Type B pancreatic cell (in vitro differentiated cells): ENCODE measurements at regions not wholly inside any gene's neighbourhood (a gene's known extent, or its start where the extent isn't known, plus 50 kb on each side); places are given as distances from the start of the nearest gene placed in this dataset.

Experiments used
- DNase-seq: peaks from one replicate; pipeline ENCODE4 v3.0.0; 2021; ENCODE audit warnings: mixed read lengths; ENCODE audit not compliant: unreplicated experiment; ENCODE audit errors: extremely low spot score
- H3K27ac Mint-ChIP-seq: 2 replicates; pipeline ENCODE4 v1.8.0; 2021; ENCODE audit warnings: mild to moderate bottlenecking, mixed read lengths
- H3K27me3 Mint-ChIP-seq: 2 replicates; pipeline ENCODE4 v1.8.0; 2021; ENCODE audit warnings: mixed read lengths
- H3K36me3 Mint-ChIP-seq: 2 replicates; pipeline ENCODE4 v1.8.0; 2021; ENCODE audit warnings: mixed read lengths
- H3K4me1 Mint-ChIP-seq: one replicate; pipeline ENCODE4 v1.8.0; 2021; ENCODE audit warnings: mixed read lengths; ENCODE audit not compliant: unreplicated experiment
- H3K4me3 Mint-ChIP-seq: 2 replicates; pipeline ENCODE4 v1.8.0; 2021; ENCODE audit warnings: mild to moderate bottlenecking, mixed read lengths
- H3K9me3 Mint-ChIP-seq: 2 replicates; pipeline ENCODE4 v1.8.0; 2021; ENCODE audit warnings: mixed read lengths
- TF ChIP-seq, protein P1 (sequence below): fragments of 200-600 bp; sonication (generic); conservative IDR thresholded peaks from 2 replicates; pipeline ENCODE4 v1.5.0; 2021; ENCODE audit warnings: antibody characterized with exemption, mild to moderate bottlenecking

DNA sequence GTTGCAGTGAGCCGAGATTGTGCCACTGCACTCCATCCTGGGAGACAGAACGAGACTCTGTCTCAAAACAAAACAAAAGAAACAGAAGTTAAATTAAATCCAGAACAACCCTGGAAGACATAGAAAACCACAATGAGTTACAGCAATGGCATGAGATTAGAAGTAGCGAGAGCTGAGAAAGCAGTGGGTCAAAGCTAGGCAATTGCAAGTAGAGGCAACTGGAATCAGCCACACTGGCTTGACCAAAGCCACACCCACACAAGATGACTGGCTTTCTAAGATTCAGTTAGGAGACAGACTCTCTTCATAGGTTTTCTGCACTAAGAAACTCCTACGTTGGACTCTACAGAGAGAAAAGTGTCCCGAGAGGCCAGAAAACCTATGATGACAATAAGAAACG, 443.0 kb downstream of the GPM6A start:
- TF ChIP-seq, protein P1, sequence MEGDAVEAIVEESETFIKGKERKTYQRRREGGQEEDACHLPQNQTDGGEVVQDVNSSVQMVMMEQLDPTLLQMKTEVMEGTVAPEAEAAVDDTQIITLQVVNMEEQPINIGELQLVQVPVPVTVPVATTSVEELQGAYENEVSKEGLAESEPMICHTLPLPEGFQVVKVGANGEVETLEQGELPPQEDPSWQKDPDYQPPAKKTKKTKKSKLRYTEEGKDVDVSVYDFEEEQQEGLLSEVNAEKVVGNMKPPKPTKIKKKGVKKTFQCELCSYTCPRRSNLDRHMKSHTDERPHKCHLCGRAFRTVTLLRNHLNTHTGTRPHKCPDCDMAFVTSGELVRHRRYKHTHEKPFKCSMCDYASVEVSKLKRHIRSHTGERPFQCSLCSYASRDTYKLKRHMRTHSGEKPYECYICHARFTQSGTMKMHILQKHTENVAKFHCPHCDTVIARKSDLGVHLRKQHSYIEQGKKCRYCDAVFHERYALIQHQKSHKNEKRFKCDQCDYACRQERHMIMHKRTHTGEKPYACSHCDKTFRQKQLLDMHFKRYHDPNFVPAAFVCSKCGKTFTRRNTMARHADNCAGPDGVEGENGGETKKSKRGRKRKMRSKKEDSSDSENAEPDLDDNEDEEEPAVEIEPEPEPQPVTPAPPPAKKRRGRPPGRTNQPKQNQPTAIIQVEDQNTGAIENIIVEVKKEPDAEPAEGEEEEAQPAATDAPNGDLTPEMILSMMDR, result no peak
- H3K27ac Mint-ChIP-seq, result no peak overlapping the region
- H3K36me3 Mint-ChIP-seq, result no peaks in the 10 kb centered on the region
- DNase-seq, result no peak
- H3K4me1 Mint-ChIP-seq, result no peaks in the 10 kb centered on the region
- no peaks in the 10 kb centered on the region for H3K27me3 Mint-ChIP-seq
- H3K4me3 Mint-ChIP-seq, result no peak overlapping the region
- no peaks in the 10 kb centered on the region for H3K9me3 Mint-ChIP-seq

DNA sequence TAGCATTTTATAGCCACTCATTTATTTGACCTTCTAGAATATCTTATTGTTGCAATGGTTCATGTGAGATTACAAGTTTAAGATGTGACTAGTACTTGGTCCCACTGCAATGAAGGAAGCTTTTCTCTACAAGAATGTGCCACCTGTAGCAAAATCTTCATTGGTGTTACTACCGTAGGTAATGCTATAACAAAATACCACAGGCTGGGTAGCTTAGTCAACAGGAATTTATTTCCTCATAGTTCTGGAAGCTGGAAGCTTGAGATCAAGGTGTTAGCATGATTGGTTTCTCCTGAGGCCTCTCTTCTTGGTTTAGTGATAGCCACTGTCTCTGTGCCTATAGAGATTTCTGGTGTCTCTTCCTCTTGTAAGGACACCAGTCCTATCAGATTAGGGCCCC, 441.0 kb downstream of the GPM6A start:
- H3K36me3 Mint-ChIP-seq, result no peaks in the 10 kb centered on the region
- H3K4me1 Mint-ChIP-seq, result no peaks in the 10 kb centered on the region
- no peaks in the 10 kb centered on the region for H3K27me3 Mint-ChIP-seq
- TF ChIP-seq, protein P1, result no peak
- no peak overlapping the region for H3K4me3 Mint-ChIP-seq
- H3K9me3 Mint-ChIP-seq, result no peaks in the 10 kb centered on the region
- H3K27ac Mint-ChIP-seq, result no peak overlapping the region
- no peak for DNase-seq

DNA sequence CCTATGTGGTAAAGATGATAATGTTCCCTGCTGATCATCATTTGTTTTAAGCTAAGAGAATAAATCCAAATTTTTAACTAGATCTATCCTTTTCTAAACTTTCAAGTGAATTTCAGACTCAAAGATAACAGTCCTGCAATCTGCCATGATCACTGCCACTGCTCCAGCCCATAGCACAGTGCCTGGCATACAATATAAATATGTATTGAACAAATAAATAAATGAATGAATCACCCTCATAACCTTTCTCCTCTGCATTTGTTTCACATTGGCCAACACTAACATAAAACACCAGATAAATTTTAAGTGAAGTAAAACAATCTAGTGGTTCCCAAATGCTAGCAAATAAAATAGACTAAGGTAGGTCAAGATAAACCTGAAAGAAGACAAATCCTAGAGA, 439.0 kb downstream of the GPM6A start:
- Mint-ChIP-seq H3K9me3 (no peaks in the 10 kb centered on the region), H3K4me1 (no peaks in the 10 kb centered on the region), H3K36me3 (no peaks in the 10 kb centered on the region), H3K4me3 (no peak overlapping the region), H3K27me3 (no peaks in the 10 kb centered on the region), H3K27ac (no peak overlapping the region)
- TF ChIP-seq, protein P1, result no peak
- DNase-seq, result no peak

DNA sequence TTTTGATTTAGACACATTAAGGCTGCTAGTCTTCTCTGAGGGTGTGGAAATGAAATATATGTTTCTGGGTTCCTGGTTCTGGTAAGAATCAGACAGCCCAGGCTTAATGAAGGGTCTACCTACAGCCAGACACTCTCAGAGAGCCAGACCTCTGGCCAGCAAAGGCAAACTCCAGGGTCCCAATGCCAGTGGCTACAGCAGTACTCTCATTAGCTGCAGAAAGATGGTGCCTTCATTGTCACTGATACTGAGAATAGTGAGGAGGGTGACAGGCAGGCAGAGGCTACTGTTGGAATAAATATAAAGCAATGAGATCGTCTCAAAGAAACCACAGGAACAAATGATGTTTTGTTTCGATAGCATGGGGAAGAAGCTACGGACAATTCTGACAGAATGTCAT, 437.6 kb downstream of the GPM6A start:
- H3K36me3 Mint-ChIP-seq, result no peaks in the 10 kb centered on the region
- TF ChIP-seq, protein P1, result no peak
- no peaks in the 10 kb centered on the region for H3K9me3 Mint-ChIP-seq
- no peak for DNase-seq
- no peak overlapping the region for H3K27ac Mint-ChIP-seq
- no peaks in the 10 kb centered on the region for H3K27me3 Mint-ChIP-seq
- no peaks in the 10 kb centered on the region for H3K4me1 Mint-ChIP-seq
- no peak overlapping the region for H3K4me3 Mint-ChIP-seq

DNA sequence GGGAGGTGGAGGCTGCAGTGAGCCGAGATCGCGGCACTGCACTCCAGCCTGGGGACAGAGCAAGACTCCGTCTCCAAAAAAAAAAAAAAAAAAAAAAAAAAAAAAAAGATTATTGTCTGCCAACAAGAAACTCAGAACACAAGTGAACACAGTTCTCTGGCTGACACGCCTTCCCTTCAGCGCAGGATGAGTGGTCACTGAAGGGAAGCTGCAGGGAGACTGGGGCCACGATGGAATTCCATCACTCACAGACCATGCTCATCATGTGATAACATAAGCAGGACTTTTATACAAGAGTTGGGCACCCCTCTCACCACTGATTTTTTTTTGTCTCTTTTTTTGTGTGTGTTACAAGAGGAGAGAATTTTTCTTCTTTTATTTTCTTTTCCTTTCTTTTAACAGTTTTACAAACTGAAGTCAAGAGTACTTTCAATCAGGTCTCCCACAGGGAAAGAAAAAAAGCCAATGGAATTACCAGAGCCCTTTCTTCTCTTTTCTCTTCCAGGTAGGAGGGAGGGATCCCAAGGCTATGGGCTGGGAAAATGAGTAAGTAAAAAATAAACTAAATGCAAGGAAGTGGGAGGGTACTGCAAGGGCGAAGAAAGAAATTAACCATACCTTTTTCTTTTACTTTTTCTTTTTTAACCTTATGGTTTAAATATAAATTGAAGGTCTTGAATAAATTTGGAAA, 435.6 kb downstream of the GPM6A start:
- Mint-ChIP-seq H3K27me3 (no peaks in the 10 kb centered on the region), H3K27ac (no peak overlapping the region), H3K9me3 (no peaks in the 10 kb centered on the region), H3K4me1 (no peaks in the 10 kb centered on the region), H3K4me3 (no peak overlapping the region), H3K36me3 (no peaks in the 10 kb centered on the region)
- no peak for DNase-seq
- TF ChIP-seq, protein P1, result no peak

DNA sequence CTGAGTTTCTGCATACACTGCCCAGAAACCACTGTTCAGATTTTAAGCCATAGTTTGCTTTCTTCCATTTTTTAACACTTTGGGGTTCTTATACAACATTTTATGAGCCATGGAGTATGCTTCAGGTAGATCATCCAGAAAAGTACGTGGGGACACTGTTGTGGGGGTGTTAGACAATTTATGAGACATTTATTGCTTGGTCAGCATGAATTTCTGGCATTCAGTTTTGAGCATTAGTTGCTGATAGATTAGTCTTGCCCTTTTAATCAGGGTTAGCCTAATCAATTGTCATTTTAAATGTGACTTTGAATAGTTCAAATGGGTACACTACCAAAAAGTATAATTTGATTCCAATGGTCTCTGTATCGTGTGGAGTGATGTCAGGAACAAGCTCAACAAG, 434.9 kb downstream of the GPM6A start:
- TF ChIP-seq, protein P1, result no peak
- H3K4me3 Mint-ChIP-seq, result no peak overlapping the region
- no peak overlapping the region for H3K27ac Mint-ChIP-seq
- no peak for DNase-seq
- no peaks in the 10 kb centered on the region for H3K9me3 Mint-ChIP-seq
- H3K36me3 Mint-ChIP-seq, result no peaks in the 10 kb centered on the region
- H3K4me1 Mint-ChIP-seq, result no peaks in the 10 kb centered on the region
- no peaks in the 10 kb centered on the region for H3K27me3 Mint-ChIP-seq
